Body of pancreas (tissue), 4 donors: ENCODE measurements at regions not wholly inside any gene's neighbourhood (a gene's known extent, or its start where the extent isn't known, plus 50 kb on each side); places are given as distances from the start of the nearest gene placed in this dataset.

Experiments used
- POLR2A ChIP-seq, 3 donors: fragments of 450-650 bp; IDR thresholded peaks; one replicate each; pipeline ENCODE4 v1.6.1; 2016; ENCODE audit warnings: antibody characterized with exemption in 3 of 3, mild to moderate bottlenecking in 2 of 3
- TF ChIP-seq, protein P1 (sequence below), 7 experiments: fragments of 450-650 bp in 4 of 7; fragments of 200-600 bp in 3 of 7; sonication (generic) in 3 of 7; IDR thresholded peaks; one replicate each; pipeline ENCODE4 v1.5.1; 2016 to 2019; ENCODE audit warnings: antibody characterized with exemption in 7 of 7

DNA sequence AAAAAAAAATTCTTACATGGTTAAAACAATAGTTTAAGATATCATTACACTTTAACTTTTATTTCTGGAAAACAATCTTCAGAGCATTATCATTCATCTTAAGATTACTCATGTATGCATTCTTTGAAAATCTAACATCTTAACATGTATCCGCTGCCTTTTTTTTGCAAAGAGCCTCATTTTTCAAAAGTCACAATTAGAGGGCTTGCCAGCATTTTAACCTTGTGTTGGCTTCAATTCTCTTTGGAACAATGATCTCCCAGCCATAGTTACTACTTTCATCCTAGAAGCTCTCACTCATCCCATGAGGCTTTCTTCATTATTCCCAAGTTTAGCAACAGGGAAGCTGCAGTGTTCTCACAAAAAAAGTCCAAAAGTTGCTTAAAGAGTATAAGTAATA is 330.8 kb downstream of the BCKDHB start:
- TF ChIP-seq, protein P1, sequence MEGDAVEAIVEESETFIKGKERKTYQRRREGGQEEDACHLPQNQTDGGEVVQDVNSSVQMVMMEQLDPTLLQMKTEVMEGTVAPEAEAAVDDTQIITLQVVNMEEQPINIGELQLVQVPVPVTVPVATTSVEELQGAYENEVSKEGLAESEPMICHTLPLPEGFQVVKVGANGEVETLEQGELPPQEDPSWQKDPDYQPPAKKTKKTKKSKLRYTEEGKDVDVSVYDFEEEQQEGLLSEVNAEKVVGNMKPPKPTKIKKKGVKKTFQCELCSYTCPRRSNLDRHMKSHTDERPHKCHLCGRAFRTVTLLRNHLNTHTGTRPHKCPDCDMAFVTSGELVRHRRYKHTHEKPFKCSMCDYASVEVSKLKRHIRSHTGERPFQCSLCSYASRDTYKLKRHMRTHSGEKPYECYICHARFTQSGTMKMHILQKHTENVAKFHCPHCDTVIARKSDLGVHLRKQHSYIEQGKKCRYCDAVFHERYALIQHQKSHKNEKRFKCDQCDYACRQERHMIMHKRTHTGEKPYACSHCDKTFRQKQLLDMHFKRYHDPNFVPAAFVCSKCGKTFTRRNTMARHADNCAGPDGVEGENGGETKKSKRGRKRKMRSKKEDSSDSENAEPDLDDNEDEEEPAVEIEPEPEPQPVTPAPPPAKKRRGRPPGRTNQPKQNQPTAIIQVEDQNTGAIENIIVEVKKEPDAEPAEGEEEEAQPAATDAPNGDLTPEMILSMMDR (IDR thresholded peaks at IDR 0.05): no peak
- no peak for TF ChIP-seq POLR2A (IDR thresholded peaks at IDR 0.05)
